Ishikawa (cell line): ENCODE measurements at regions not wholly inside any gene's neighbourhood (a gene's known extent, or its start where the extent isn't known, plus 50 kb on each side); places are given as distances from the start of the nearest gene placed in this dataset.

ENCODE experiments used
- CEBPB ChIP-seq: IDR thresholded peaks from 2 replicates; pipeline ENCODE4 v1.6.1; 2012
- CREB1 ChIP-seq: IDR thresholded peaks from 2 replicates; pipeline ENCODE4 v1.6.1; 2012; ENCODE audit warnings: low read depth
- EGR1 ChIP-seq: IDR thresholded peaks from 2 replicates; pipeline ENCODE4 v1.6.1; 2012
- EP300 ChIP-seq: IDR thresholded peaks from 2 replicates; pipeline ENCODE4 v1.6.1; 2012; ENCODE audit warnings: borderline replicate concordance
- FOXM1 ChIP-seq: IDR thresholded peaks from 2 replicates; pipeline ENCODE4 v1.6.1; 2012; ENCODE audit warnings: low read depth, borderline replicate concordance
- NFIC ChIP-seq: IDR thresholded peaks from 2 replicates; pipeline ENCODE4 v1.6.1; 2012
- RAD21 ChIP-seq: IDR thresholded peaks from 2 replicates; pipeline ENCODE4 v1.6.1; 2012; ENCODE audit warnings: low read depth
- REST ChIP-seq: IDR thresholded peaks from 2 replicates; pipeline ENCODE4 v1.6.1; 2012; ENCODE audit warnings: low read depth, mild to moderate bottlenecking
- TAF1 ChIP-seq: IDR thresholded peaks from 2 replicates; pipeline ENCODE4 v1.6.1; 2012; ENCODE audit warnings: low read depth, mild to moderate bottlenecking
- TCF12 ChIP-seq: IDR thresholded peaks from 2 replicates; pipeline ENCODE4 v1.6.1; 2012; ENCODE audit warnings: low read depth
- TEAD4 ChIP-seq: IDR thresholded peaks from 2 replicates; pipeline ENCODE4 v1.6.1; 2012
- USF1 ChIP-seq: IDR thresholded peaks from 2 replicates; pipeline ENCODE4 v1.6.1; 2012
- YY1 ChIP-seq: IDR thresholded peaks from 2 replicates; pipeline ENCODE4 v1.6.1; 2012; ENCODE audit warnings: low read depth
- ZBTB7A ChIP-seq: IDR thresholded peaks from 2 replicates; pipeline ENCODE4 v1.6.1; 2012; ENCODE audit warnings: low read depth
- TF ChIP-seq, protein P1 (sequence below): IDR thresholded peaks from 2 replicates; pipeline ENCODE4 v1.6.1; 2012

GRCh38 chr15:98080791-98081190 lies 120.3 kb downstream of the ARRDC4 start:
- TF ChIP-seq TEAD4, result no peak
- no peak for TF ChIP-seq YY1
- no peak for TF ChIP-seq TAF1
- TF ChIP-seq CEBPB, result no peak
- no peak for TF ChIP-seq FOXM1
- no peak for TF ChIP-seq TCF12
- TF ChIP-seq, protein P1, sequence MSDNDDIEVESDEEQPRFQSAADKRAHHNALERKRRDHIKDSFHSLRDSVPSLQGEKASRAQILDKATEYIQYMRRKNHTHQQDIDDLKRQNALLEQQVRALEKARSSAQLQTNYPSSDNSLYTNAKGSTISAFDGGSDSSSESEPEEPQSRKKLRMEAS, result no peak
- TF ChIP-seq REST, result no peak
- no peak for TF ChIP-seq EGR1
- no peak for TF ChIP-seq NFIC
- TF ChIP-seq RAD21, result no peak
- no peak for TF ChIP-seq CREB1
- no peak for TF ChIP-seq ZBTB7A
- TF ChIP-seq EP300, result no peak
- TF ChIP-seq USF1, result no peak

DNA sequence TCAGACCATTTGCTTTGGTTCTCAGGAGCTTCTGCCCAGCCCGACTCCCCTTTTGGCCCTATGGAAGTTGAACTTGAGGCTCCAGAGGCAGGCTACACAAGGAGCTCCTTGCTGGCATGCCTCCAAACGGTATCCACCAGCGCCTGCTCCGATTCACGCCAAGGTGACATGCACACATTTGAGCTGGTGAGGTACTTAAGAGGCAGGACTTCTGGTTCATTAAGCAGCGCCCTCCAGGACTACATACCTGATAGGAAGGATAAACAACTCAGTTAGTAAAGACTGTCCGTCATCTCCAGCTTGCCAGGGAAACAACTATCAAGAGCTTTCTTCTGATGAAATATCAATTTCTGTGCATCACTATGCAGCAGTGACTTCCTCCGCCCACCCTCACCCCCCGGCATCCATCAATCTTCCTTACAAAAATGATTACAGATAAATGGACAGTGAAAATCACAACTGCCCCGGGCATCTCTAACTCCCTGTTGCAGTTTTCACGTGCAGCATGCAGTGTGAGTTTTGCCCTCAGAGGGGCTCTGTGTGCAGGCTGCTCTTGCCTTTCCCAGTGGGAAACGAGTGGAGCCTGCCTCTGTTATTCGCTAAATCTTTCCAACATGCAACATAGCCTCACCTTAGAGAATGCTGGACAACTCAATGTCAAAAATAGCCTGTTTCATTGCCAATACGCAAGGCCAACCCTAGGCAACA lies 122.9 kb downstream of the ARRDC4 start:
- TF ChIP-seq CEBPB (no peak), NFIC (no peak), TAF1 (no peak), YY1 (no peak), EGR1 (no peak), REST (no peak), FOXM1 (no peak), EP300 (no peak), ZBTB7A (no peak), USF1 (no peak)
- TF ChIP-seq, protein P1, result no peak

GRCh38 chr15:98085003-98085639 lies 124.6 kb downstream of the ARRDC4 start:
- TF ChIP-seq RAD21, result peak; percentile 42
- no peak for TF ChIP-seq EGR1
- no peak for TF ChIP-seq REST
- TF ChIP-seq, protein P1, result no peak
- TF ChIP-seq FOXM1, result no peak
- no peak for TF ChIP-seq ZBTB7A
- no peak for TF ChIP-seq YY1

DNA sequence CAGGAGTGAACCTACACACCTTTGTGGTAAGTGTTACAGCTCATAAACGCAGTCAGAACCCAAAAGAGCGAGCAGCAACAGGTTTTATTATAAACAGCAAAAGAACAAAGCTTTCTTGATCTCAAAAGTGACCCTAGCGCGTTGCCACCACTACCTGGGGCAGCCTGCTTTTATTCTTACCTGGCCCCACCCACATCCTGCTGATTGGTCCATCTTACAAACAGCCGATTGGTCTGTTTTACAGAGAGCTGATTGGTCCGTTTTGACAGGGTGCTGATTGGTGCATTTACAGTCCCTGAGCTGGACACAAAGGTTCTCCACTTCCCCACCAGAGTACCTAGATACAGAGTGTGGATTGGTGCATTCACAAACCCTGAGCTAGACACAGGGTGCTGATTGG lies 143.1 kb downstream of the ARRDC4 start:
- TF ChIP-seq EGR1, result no peak
- no peak for TF ChIP-seq RAD21
- no peak for TF ChIP-seq REST
- no peak for TF ChIP-seq FOXM1
- no peak for TF ChIP-seq NFIC
